HL-60 (cell line): ENCODE measurements at regions not wholly inside any gene's neighbourhood (a gene's known extent, or its start where the extent isn't known, plus 50 kb on each side); places are given as distances from the start of the nearest gene placed in this dataset.
A peak's percentile ranks its signal among the peaks of the same experiment; 100 is the strongest.
"Not testable (repeated sequence)": the region's sequence is repeated elsewhere in the genome, so short reads cannot be mapped to it uniquely, and the experiment has no call there.

ENCODE experiments used
- DNase-seq, 2 experiments: peaks; one replicate each; pipeline ENCODE4 v3.0.0-alpha.2; 2010 to 2020; ENCODE audit warnings: low read depth in 1 of 2, low spot score in 1 of 2
- H3K27ac ChIP-seq: fragments of 250-450 bp; sonication (Bioruptor Pico); replicated peaks from 2 replicates; pipeline ENCODE4 v1.5.1; 2020; ENCODE audit warnings: mild to moderate bottlenecking, moderate library complexity
- H3K27me3 ChIP-seq: fragments of 250-450 bp; sonication (Bioruptor Pico); 2 replicates; pipeline ENCODE4 v1.5.1; 2021; ENCODE audit warnings: mild to moderate bottlenecking, moderate library complexity; ENCODE audit not compliant: insufficient read depth, poor library complexity, severe bottlenecking
- H3K4me3 ChIP-seq: replicated peaks from 2 replicates; pipeline ENCODE4 v1.5.1; 2011; ENCODE audit warnings: mild to moderate bottlenecking, control low read depth, low read length; ENCODE audit not compliant: insufficient read depth
- GABPA ChIP-seq: IDR thresholded peaks from 2 replicates; pipeline ENCODE4 v1.6.1; 2012; ENCODE audit warnings: low read depth
- POLR2AphosphoS5 ChIP-seq: IDR thresholded peaks from 2 replicates; pipeline ENCODE4 v1.6.1; 2012; ENCODE audit warnings: low read depth
- SPI1 ChIP-seq: IDR thresholded peaks from 2 replicates; pipeline ENCODE4 v1.6.1; 2012; ENCODE audit warnings: low read depth, mild to moderate bottlenecking, borderline replicate concordance
- TF ChIP-seq, protein P1 (sequence below): IDR thresholded peaks from 2 replicates; pipeline ENCODE4 v1.6.1; 2012; ENCODE audit warnings: low read depth; ENCODE audit not compliant: insufficient replicate concordance
- TF ChIP-seq, protein P2 (sequence below): IDR thresholded peaks from one replicate; pipeline ENCODE4 v1.5.1; 2011; ENCODE audit warnings: low read length, control low read depth, inconsistent platforms; ENCODE audit not compliant: insufficient read depth

- H3K27me3 ChIP-seq, H3K4me3 ChIP-seq, DNase-seq, H3K27ac ChIP-seq: not testable (repeated sequence)
- TF ChIP-seq, protein P1, sequence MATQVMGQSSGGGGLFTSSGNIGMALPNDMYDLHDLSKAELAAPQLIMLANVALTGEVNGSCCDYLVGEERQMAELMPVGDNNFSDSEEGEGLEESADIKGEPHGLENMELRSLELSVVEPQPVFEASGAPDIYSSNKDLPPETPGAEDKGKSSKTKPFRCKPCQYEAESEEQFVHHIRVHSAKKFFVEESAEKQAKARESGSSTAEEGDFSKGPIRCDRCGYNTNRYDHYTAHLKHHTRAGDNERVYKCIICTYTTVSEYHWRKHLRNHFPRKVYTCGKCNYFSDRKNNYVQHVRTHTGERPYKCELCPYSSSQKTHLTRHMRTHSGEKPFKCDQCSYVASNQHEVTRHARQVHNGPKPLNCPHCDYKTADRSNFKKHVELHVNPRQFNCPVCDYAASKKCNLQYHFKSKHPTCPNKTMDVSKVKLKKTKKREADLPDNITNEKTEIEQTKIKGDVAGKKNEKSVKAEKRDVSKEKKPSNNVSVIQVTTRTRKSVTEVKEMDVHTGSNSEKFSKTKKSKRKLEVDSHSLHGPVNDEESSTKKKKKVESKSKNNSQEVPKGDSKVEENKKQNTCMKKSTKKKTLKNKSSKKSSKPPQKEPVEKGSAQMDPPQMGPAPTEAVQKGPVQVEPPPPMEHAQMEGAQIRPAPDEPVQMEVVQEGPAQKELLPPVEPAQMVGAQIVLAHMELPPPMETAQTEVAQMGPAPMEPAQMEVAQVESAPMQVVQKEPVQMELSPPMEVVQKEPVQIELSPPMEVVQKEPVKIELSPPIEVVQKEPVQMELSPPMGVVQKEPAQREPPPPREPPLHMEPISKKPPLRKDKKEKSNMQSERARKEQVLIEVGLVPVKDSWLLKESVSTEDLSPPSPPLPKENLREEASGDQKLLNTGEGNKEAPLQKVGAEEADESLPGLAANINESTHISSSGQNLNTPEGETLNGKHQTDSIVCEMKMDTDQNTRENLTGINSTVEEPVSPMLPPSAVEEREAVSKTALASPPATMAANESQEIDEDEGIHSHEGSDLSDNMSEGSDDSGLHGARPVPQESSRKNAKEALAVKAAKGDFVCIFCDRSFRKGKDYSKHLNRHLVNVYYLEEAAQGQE = peak; percentile 89
These were observed 237.1 kb downstream of the POTED start for GRCh38 chr21:13846718-13847117.

DNA sequence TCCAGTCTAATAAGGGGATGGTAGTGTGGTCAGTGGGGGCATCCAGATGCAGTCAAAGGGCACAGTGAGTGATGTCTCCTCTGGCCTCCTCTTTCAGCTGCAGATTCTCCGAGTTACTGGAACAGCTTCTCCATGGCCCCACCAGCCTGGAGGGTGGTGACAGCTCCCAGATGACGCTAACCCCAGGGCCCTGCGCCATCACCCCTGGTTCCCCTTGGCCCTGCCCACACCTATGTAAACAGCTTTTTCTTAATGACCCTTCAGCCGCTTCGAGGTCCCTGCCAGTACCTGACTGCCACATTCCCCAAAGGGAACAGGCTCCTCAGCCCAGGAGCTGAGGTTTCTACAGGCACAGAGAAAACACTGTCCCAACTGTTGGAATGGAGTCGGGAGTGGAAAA lies 235.0 kb downstream of the POTED start:
- H3K27me3 ChIP-seq, H3K4me3 ChIP-seq, H3K27ac ChIP-seq, DNase-seq: not testable (repeated sequence)

DNA sequence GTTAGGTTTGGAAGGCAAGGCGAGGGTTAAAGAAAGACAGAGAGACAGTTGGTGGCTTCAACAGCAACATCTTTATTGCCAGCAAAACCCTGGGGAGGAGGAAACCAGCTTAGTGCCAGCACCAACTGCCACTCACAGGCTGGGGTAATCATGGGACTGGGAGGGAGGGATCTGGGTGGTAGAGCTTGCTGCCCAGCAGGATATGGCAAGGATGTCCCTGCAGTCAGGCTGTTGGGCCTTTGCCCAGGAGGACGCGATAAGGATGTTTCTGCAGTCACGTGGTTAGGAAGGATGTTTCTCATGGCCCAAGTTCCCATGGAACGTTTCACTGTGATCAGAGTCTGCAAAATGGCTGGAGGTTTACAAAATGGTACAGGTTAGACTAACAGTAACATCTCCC lies 233.5 kb downstream of the POTED start:
- H3K4me3 ChIP-seq, H3K27ac ChIP-seq, H3K27me3 ChIP-seq, DNase-seq: not testable (repeated sequence)

DNA sequence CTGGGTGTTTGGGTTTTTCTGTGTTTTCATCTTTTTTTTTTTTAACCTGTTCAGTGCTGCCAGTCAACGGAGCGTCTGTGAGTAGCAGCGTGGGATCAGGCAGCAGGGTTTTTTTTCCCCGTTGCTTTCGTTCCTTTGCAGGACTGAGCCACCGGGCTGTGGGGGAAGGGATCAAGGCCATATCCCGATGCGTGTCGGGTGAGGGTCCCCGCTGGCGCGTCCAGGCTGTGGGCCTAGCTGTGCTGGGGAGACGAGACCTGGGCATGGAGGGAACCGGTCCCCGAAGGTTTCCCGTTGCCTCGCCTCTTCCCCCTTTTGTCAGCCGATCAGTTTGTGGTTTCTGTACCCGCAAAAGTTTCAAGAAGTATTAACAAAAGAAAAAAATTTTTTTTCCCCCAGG lies 218.1 kb downstream of the POTED start:
- H3K27ac ChIP-seq, H3K27me3 ChIP-seq, H3K4me3 ChIP-seq: not testable (repeated sequence)
- DNase-seq = peak in 1 of 2 experiments; percentile 25

DNA sequence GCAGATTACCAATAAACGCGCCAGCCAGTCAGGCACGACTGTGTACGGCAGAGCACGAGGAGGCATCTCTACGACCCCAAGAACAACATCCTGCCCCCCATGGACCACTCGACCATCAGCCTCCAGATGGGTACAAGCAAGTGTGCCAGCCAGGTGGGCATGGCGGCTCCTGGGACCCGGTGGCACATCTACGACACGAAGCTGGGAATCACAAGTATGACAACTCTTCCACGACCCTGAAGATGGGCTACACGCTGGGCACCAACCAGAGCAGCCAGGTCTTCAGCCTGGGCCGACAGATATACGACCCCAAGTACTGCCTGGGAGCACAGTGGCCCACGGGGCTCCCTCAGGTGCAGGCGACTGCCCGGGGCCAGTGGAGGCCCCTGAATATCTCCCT lies 217.6 kb downstream of the POTED start:
- no peak overlapping the region for H3K27ac ChIP-seq
- TF ChIP-seq, protein P2, sequence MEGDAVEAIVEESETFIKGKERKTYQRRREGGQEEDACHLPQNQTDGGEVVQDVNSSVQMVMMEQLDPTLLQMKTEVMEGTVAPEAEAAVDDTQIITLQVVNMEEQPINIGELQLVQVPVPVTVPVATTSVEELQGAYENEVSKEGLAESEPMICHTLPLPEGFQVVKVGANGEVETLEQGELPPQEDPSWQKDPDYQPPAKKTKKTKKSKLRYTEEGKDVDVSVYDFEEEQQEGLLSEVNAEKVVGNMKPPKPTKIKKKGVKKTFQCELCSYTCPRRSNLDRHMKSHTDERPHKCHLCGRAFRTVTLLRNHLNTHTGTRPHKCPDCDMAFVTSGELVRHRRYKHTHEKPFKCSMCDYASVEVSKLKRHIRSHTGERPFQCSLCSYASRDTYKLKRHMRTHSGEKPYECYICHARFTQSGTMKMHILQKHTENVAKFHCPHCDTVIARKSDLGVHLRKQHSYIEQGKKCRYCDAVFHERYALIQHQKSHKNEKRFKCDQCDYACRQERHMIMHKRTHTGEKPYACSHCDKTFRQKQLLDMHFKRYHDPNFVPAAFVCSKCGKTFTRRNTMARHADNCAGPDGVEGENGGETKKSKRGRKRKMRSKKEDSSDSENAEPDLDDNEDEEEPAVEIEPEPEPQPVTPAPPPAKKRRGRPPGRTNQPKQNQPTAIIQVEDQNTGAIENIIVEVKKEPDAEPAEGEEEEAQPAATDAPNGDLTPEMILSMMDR = no peak
- TF ChIP-seq GABPA (no peak), POLR2AphosphoS5 (no peak), SPI1 (no peak)
- TF ChIP-seq, protein P1 = no peak
- no peaks in the 10 kb centered on the region for H3K27me3 ChIP-seq
- no peak for DNase-seq
- H3K4me3 ChIP-seq = no peak overlapping the region

DNA sequence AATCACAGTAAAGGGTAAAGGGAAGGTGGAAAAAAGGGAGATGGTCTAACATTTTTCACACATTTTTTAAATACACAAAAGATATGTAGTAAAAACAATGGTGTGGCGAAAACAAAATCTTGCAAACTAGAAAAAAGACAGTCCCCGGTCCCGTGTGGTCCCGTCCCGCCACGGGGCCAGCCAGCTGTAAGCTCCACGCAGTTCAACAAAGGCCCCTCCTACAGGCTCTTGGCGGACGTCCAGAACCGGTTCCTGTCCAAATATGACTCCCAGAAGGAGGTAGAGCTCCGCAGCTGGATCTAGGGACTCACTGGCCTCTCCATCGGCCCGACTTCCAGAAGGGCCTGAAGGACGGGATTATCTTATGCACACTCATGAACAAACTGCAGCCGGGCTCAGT lies 216.9 kb downstream of the POTED start:
- not testable (repeated sequence) for H3K27me3 ChIP-seq, DNase-seq, H3K27ac ChIP-seq, H3K4me3 ChIP-seq

- not testable (repeated sequence) for DNase-seq, H3K27me3 ChIP-seq, H3K27ac ChIP-seq, H3K4me3 ChIP-seq
These were observed 215.7 kb downstream of the POTED start for GRCh38 chr21:13825218-13825778.

DNA sequence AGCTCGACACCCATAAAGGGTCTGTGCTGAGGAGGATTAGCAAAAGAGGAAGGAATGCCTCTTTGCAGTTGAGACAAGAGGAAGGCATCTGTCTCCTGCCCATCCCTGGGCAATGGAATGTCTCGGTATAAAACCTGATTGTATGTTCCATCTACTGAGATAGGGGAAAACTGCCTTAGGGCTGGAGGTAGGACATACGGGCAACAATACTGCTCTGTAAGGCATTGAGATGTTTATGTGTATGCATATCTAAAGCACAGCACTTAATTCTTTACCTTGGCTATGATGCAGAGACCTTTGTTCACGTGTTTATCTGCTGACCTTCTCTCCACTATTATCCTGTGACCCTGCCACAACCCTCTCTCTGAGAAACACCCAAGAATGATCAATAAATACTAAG lies 210.7 kb downstream of the POTED start:
- DNase-seq, H3K4me3 ChIP-seq, H3K27me3 ChIP-seq, H3K27ac ChIP-seq: not testable (repeated sequence)

DNA sequence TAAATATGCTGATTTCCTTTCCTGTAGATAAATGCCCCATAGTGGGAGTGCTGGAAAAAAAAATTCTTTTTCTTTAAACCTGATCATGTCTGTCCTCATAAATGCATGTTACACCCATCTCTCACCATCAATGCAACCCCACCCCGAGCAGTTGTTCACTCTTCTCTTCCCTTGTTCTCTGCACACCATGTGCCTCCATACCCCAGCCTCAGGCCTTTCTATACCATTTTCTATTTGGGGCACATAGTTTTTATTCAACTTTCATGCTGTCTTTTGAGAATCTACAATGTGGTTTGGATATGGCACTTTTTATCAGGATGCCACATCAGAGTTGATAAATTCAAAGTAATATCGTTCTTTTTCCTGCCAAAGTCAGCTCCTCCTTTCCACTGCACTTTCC lies 202.6 kb downstream of the POTED start:
- H3K4me3 ChIP-seq, H3K27me3 ChIP-seq, H3K27ac ChIP-seq, DNase-seq: not testable (repeated sequence)

DNA sequence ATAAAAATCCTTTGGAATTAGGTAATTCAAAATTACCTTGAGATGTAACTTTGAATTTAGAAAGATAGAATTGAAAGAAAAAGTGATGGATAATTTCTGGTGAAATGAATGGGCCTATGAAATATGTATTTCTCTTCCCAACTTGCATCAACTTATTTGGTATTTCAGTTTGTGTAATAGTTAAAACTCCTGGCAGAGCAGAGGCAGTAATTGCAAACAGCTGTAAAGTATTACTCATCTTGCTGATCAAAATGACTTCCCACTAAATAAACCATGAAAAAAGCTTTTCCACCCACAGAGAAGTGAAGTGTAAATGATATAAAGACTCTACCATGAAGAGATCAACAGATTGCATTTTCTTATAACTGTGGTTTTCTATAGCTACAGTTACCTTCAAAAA lies 201.0 kb downstream of the POTED start:
- DNase-seq, H3K4me3 ChIP-seq, H3K27me3 ChIP-seq, H3K27ac ChIP-seq: not testable (repeated sequence)

- H3K27ac ChIP-seq, H3K4me3 ChIP-seq, DNase-seq, H3K27me3 ChIP-seq: not testable (repeated sequence)
These were observed 196.9 kb downstream of the POTED start for GRCh38 chr21:13806444-13806843.
